ENCODE measurements at regions not wholly inside any gene's neighbourhood (a gene's known extent, or its start where the extent isn't known, plus 50 kb on each side); places are given as distances from the start of the nearest gene placed in this dataset.

GRCh38 chr5:24786108-24786507 lies 141.3 kb upstream of the CDH10 start:
- no peaks in the 10 kb centered on the region for H3K36me3 ChIP-seq (ENCODE audit: control insufficient read depth, insufficient read depth, low read length)
- no peaks in the 10 kb centered on the region for H3K4me1 ChIP-seq
- no peaks in the 10 kb centered on the region for H3K27me3 ChIP-seq (replicated peaks; ENCODE audit: control insufficient read depth, insufficient read depth, low read length)
- ChIA-PET CTCF (no interaction called here), POLR2A (no interaction called here)
- BruUV-seq (replicated peaks): no TSS peak
- DNase-seq: no peak
- intact Hi-C loops (cut with micrococcal nuclease; ENCODE audit: unreplicated experiment): no loop called here
- H3K27me3 Mint-ChIP-seq (ENCODE audit: insufficient read depth, unreplicated experiment): no peaks in the 10 kb centered on the region
- no peaks in the 10 kb centered on the region for H3K36me3 Mint-ChIP-seq (ENCODE audit: insufficient read depth, unreplicated experiment)
- H3K4me3 Mint-ChIP-seq (ENCODE audit: unreplicated experiment): no peak overlapping the region
- H3K4me1 Mint-ChIP-seq (ENCODE audit: low read depth, unreplicated experiment): no peaks in the 10 kb centered on the region
- no peak overlapping the region for H3K4me3 ChIP-seq (ENCODE audit: low read depth, low read length)
- no peaks in the 10 kb centered on the region for H3K9me3 Mint-ChIP-seq (ENCODE audit: unreplicated experiment)
- no peak for TF ChIP-seq CTCF (IDR thresholded peaks at IDR 0.05; ENCODE audit: insufficient read depth in 1 of 2, low read depth in 1 of 2, low read length in 1 of 2, severe bottlenecking in 1 of 2, unreplicated experiment in 1 of 2)
- H3K9me3 ChIP-seq: no peaks in the 10 kb centered on the region
- no peak overlapping the region for H3K27ac Mint-ChIP-seq (ENCODE audit: unreplicated experiment)

GRCh38 chr5:24783596-24783995 lies 138.8 kb upstream of the CDH10 start:
- no peaks in the 10 kb centered on the region for H3K36me3 Mint-ChIP-seq (ENCODE audit: insufficient read depth, unreplicated experiment)
- no peaks in the 10 kb centered on the region for H3K27me3 ChIP-seq (replicated peaks; ENCODE audit: control insufficient read depth, insufficient read depth, low read length)
- H3K4me3 ChIP-seq (ENCODE audit: low read depth, low read length): no peak overlapping the region
- no peak for DNase-seq
- no peak overlapping the region for H3K27ac Mint-ChIP-seq (ENCODE audit: unreplicated experiment)
- no peaks in the 10 kb centered on the region for H3K9me3 Mint-ChIP-seq (ENCODE audit: unreplicated experiment)
- CTCF ChIA-PET: no interaction called here
- POLR2A ChIA-PET: no interaction called here
- H3K9me3 ChIP-seq: no peaks in the 10 kb centered on the region
- H3K27me3 Mint-ChIP-seq (ENCODE audit: insufficient read depth, unreplicated experiment): no peaks in the 10 kb centered on the region
- no peaks in the 10 kb centered on the region for H3K4me1 Mint-ChIP-seq (ENCODE audit: low read depth, unreplicated experiment)
- H3K4me1 ChIP-seq: no peaks in the 10 kb centered on the region
- BruUV-seq (replicated peaks): no TSS peak
- no peaks in the 10 kb centered on the region for H3K36me3 ChIP-seq (ENCODE audit: control insufficient read depth, insufficient read depth, low read length)
- intact Hi-C loops (cut with micrococcal nuclease; ENCODE audit: unreplicated experiment): no loop called here
- TF ChIP-seq CTCF (IDR thresholded peaks at IDR 0.05; ENCODE audit: insufficient read depth in 1 of 2, low read depth in 1 of 2, low read length in 1 of 2, severe bottlenecking in 1 of 2, unreplicated experiment in 1 of 2): no peak
- H3K4me3 Mint-ChIP-seq (ENCODE audit: unreplicated experiment): no peak overlapping the region

GRCh38 chr5:24777392-24777791 lies 132.6 kb upstream of the CDH10 start:
- Mint-ChIP-seq H3K4me3 (ENCODE audit: unreplicated experiment) (no peak overlapping the region), H3K4me1 (ENCODE audit: low read depth, unreplicated experiment) (no peaks in the 10 kb centered on the region), H3K36me3 (ENCODE audit: insufficient read depth, unreplicated experiment) (no peaks in the 10 kb centered on the region), H3K9me3 (ENCODE audit: unreplicated experiment) (no peaks in the 10 kb centered on the region), H3K27me3 (ENCODE audit: insufficient read depth, unreplicated experiment) (no peaks in the 10 kb centered on the region), H3K27ac (ENCODE audit: unreplicated experiment) (no peak overlapping the region)
- H3K36me3 ChIP-seq (ENCODE audit: control insufficient read depth, insufficient read depth, low read length): no peaks in the 10 kb centered on the region
- H3K27me3 ChIP-seq (replicated peaks; ENCODE audit: control insufficient read depth, insufficient read depth, low read length): no peaks in the 10 kb centered on the region
- no peaks in the 10 kb centered on the region for H3K4me1 ChIP-seq
- H3K4me3 ChIP-seq (ENCODE audit: low read depth, low read length): no peak overlapping the region
- no peaks in the 10 kb centered on the region for H3K9me3 ChIP-seq
- no TSS peak for BruUV-seq (replicated peaks)
- no peak for TF ChIP-seq CTCF (IDR thresholded peaks at IDR 0.05; ENCODE audit: insufficient read depth in 1 of 2, low read depth in 1 of 2, low read length in 1 of 2, severe bottlenecking in 1 of 2, unreplicated experiment in 1 of 2)
- no peak for DNase-seq
- intact Hi-C loops (cut with micrococcal nuclease; ENCODE audit: unreplicated experiment): no loop called here
- POLR2A ChIA-PET: no interaction called here
- CTCF ChIA-PET: no interaction called here
